GM19035 (cell line): ENCODE measurements at regions not wholly inside any gene's neighbourhood (a gene's known extent, or its start where the extent isn't known, plus 50 kb on each side); places are given as distances from the start of the nearest gene placed in this dataset.
"Not testable (repeated sequence)": the region's sequence is repeated elsewhere in the genome, so short reads cannot be mapped to it uniquely, and the experiment has no call there.

Experiments used
- ATAC-seq: cut with Tn5 transposase; IDR thresholded peaks from one replicate; pipeline ENCODE4 v1.9.1; 2021; ENCODE audit not compliant: unreplicated experiment

- not testable (repeated sequence) for ATAC-seq
Observed at GRCh38 chrY:22472027-22472426, 68.8 kb downstream of the RBMY1J start.

GRCh38 chrY:22477846-22478245 is 74.6 kb downstream of the RBMY1J start:
- not testable (repeated sequence) for ATAC-seq

GRCh38 chrY:22484465-22484864 is 81.3 kb downstream of the RBMY1J start:
- not testable (repeated sequence) for ATAC-seq

- not testable (repeated sequence) for ATAC-seq
Observed at GRCh38 chrY:22488688-22489087, 85.5 kb downstream of the RBMY1J start.

- ATAC-seq, result not testable (repeated sequence)
Observed at GRCh38 chrY:22499756-22500155, 96.5 kb downstream of the RBMY1J start.

GRCh38 chrY:22513719-22514118 is 110.5 kb downstream of the RBMY1J start:
- not testable (repeated sequence) for ATAC-seq

- not testable (repeated sequence) for ATAC-seq
Observed at GRCh38 chrY:22525841-22526240, 122.6 kb downstream of the RBMY1J start.

- ATAC-seq, result not testable (repeated sequence)
Observed at GRCh38 chrY:22572975-22573374, 169.8 kb downstream of the RBMY1J start.

GRCh38 chrY:22598767-22599166 is 195.6 kb downstream of the RBMY1J start:
- peak; percentile 77 for ATAC-seq

- not testable (repeated sequence) for ATAC-seq
Observed at GRCh38 chrY:22605036-22605435, 201.8 kb downstream of the RBMY1J start.

GRCh38 chrY:22605658-22606057 is 202.4 kb downstream of the RBMY1J start:
- ATAC-seq, result not testable (repeated sequence)

- not testable (repeated sequence) for ATAC-seq
Observed at GRCh38 chrY:22606889-22607288, 203.7 kb downstream of the RBMY1J start.

- ATAC-seq, result not testable (repeated sequence)
Observed at GRCh38 chrY:22612772-22613171, 209.6 kb downstream of the RBMY1J start.
